Psoas muscle (tissue), 7 donors: ENCODE measurements at regions not wholly inside any gene's neighbourhood (a gene's known extent, or its start where the extent isn't known, plus 50 kb on each side); places are given as distances from the start of the nearest gene placed in this dataset.
"Not testable (repeated sequence)": the region's sequence is repeated elsewhere in the genome, so short reads cannot be mapped to it uniquely, and the experiment has no call there.

Source experiments
- ATAC-seq, 4 donors: fragments of 200-7000 bp; cut with Tn5 transposase; one replicate each; pipeline ENCODE4 v1.9.1; 2020; ENCODE audit warnings: moderate library complexity in 3 of 4, mild to moderate bottlenecking in 2 of 4
- DNase-seq, 2 donors: peaks; one replicate each; pipeline ENCODE4 v3.0.0-alpha.2; 2020
- H3K27ac ChIP-seq: fragments of 200-600 bp; one replicate; pipeline ENCODE4 v1.8.0; 2022
- H3K27me3 ChIP-seq, 3 donors: fragments of 200-600 bp in 1 of 3; one replicate each; pipeline versions ENCODE4 v1.6.1 to v1.8.0; 2013 to 2022; ENCODE audit warnings: low read length in 2 of 3, mild to moderate bottlenecking in 2 of 3, moderate library complexity in 1 of 3; ENCODE audit not compliant: insufficient read depth in 3 of 3
- H3K36me3 ChIP-seq, 2 donors: fragments of 200-600 bp in 1 of 2; one replicate each; pipeline versions ENCODE4 v1.6.1 to v1.8.0; 2013 to 2022; ENCODE audit warnings: low read depth in 1 of 2, mild to moderate bottlenecking in 1 of 2, moderate library complexity in 1 of 2; ENCODE audit not compliant: insufficient read depth in 1 of 2
- H3K4me1 ChIP-seq: fragments of 200-600 bp; one replicate; pipeline ENCODE4 v1.8.0; 2022
- H3K4me3 ChIP-seq: fragments of 200-600 bp; one replicate; pipeline ENCODE4 v1.8.0; 2022; ENCODE audit warnings: mild to moderate bottlenecking
- H3K9me3 ChIP-seq: fragments of 200-600 bp; one replicate; pipeline ENCODE4 v1.8.0; 2022
- WGBS, 3 donors: extraction: QIAGEN DNeasy Blood & Tissue Kit; methylation state at CpG; one replicate each; pipeline versions ENCODE4 v1.1.6 to v1.1.7; 2013; 5-methylcytosine and 5-hydroxymethylcytosine counted together
- intact Hi-C, 2 donors: fragments of 100-400 bp; cut with DNase I; formaldehyde crosslinking; loops; one replicate each; pipeline versions ENCODE4 v1.11.0 to v1.14.2; 2022
- TF ChIP-seq, protein P1 (sequence below): fragments of 200-600 bp; IDR thresholded peaks from one replicate; pipeline ENCODE4 v1.8.0; 2022; ENCODE audit warnings: antibody characterized with exemption
- donor health status: healthy with polysubstance abuse.
- donor health status: DM: no; HTN: no; CAD: no; lungs with moderate emphysema.
- donor health status: Bipolar disorder and iron deficiency.
- donor health status: healthy.
- donor health status: DM: yes; HTN: yes; CAD: no.
- donor health status: DM: no; HTN: no; CAD: no.
- donor health status: DM: yes; HTN: yes; CAD: no.

DNA sequence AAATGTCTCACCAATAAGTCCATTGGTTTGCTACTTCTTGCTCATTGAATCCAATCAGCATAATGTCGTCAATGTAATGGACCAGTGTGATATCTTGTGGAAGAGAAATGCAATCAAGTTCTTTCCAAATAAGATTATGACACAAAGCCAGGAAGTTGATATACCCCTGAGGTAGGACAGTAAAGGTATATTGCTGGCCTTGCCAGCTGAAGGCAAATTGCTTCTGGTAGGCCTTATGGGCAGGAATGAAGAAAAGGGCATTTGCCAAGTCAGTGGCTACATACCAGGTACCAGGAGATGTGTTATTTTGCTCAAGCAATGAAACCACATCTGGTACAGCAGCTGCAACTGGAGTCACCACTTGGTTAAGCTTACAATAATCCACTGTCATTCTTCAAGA, 276.1 kb downstream of the C12orf75 start:
- not testable (repeated sequence) for H3K36me3 ChIP-seq, H3K4me3 ChIP-seq, H3K27ac ChIP-seq, H3K9me3 ChIP-seq, H3K4me1 ChIP-seq, ATAC-seq, DNase-seq, H3K27me3 ChIP-seq
- WGBS, 3 donors: 92 to 100% (median 94%) methylated on average over 1 of the region's 1 CpG
- intact Hi-C loops: loop anchor here in 1 of 2 donors (1.0 kb wide), 1 partner anchor 9 kb away; no protein-coding TSS in a partner anchor

DNA sequence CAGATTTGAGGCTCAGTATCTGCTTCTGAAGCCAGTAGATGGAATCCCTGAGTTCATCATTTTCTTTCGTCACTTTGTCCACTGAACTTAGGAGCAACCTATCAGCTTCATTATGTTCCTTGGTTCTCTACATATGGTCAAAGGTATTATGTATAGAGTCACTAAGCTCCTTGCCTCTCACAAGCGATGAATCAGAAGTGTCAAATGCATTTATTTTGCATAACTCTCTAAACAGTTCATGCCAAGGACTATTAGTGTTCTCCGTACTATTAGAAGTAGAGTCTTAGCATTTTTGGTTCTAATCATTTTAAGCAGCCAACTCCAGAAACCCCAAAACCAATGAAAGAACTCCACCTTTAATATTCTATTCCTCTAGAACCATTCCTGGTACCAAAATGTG, 278.5 kb downstream of the C12orf75 start:
- H3K4me1 ChIP-seq, H3K9me3 ChIP-seq, H3K27ac ChIP-seq, H3K4me3 ChIP-seq, intact Hi-C loops, H3K36me3 ChIP-seq, H3K27me3 ChIP-seq, ATAC-seq, DNase-seq: not testable (repeated sequence)
- WGBS, 3 donors: 88 to 94% (median 91%) methylated on average over 3 of the region's 3 CpGs

DNA sequence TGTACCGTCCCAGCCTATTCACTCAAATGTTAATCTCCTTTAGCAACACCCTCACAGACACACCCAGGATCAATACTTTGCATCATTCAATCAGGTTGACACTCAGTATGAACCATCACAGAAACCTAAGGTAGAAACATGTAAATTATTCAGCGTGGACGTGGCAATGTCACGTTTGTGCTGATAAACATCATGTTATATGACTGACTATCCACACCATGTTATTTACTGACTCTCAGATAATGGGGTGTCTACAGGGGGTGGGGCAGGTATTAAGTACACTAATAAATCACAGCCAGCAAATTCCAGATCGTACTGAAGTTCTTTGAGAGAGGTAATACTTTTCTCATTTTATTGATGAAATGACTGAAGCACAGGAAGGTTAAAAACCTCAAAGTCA, 280.0 kb downstream of the C12orf75 start:
- ATAC-seq (no peak), DNase-seq (no peak)
- H3K4me1 ChIP-seq: no peaks in the 10 kb centered on the region
- intact Hi-C loops: no loop called here
- H3K27me3 ChIP-seq: no peaks in the 10 kb centered on the region
- no peaks in the 10 kb centered on the region for H3K9me3 ChIP-seq
- 87 to 94% (median 87%) methylated on average over 5 of the region's 5 CpGs for WGBS, 3 donors
- H3K4me3 ChIP-seq: no peak overlapping the region
- H3K27ac ChIP-seq: no peak overlapping the region
- no peaks in the 10 kb centered on the region for H3K36me3 ChIP-seq
- TF ChIP-seq, protein P1, sequence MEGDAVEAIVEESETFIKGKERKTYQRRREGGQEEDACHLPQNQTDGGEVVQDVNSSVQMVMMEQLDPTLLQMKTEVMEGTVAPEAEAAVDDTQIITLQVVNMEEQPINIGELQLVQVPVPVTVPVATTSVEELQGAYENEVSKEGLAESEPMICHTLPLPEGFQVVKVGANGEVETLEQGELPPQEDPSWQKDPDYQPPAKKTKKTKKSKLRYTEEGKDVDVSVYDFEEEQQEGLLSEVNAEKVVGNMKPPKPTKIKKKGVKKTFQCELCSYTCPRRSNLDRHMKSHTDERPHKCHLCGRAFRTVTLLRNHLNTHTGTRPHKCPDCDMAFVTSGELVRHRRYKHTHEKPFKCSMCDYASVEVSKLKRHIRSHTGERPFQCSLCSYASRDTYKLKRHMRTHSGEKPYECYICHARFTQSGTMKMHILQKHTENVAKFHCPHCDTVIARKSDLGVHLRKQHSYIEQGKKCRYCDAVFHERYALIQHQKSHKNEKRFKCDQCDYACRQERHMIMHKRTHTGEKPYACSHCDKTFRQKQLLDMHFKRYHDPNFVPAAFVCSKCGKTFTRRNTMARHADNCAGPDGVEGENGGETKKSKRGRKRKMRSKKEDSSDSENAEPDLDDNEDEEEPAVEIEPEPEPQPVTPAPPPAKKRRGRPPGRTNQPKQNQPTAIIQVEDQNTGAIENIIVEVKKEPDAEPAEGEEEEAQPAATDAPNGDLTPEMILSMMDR: no peak

DNA sequence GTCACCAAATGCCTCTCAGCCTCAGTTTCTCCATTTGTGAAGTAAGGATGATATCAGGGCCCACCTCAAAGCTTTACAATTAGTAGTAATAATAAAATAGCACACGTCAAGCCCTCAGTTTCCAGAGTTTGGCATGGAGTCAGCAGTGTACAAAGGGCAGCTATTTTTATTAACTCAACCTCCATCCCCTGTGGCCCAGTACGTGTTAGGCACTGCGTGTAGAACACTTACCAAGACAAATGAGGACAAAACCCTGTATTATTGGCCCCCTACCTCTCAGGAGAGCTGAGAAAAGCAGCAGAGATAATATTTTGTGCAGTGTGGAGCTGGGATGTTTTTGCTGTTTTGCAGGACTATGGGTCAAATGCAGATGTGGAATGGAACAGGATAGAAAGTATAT, 280.8 kb downstream of the C12orf75 start:
- no peaks in the 10 kb centered on the region for H3K36me3 ChIP-seq
- no peaks in the 10 kb centered on the region for H3K27me3 ChIP-seq
- DNase-seq: no peak
- no peak overlapping the region for H3K27ac ChIP-seq
- H3K9me3 ChIP-seq: no peaks in the 10 kb centered on the region
- H3K4me1 ChIP-seq: no peaks in the 10 kb centered on the region
- H3K4me3 ChIP-seq: no peak overlapping the region
- ATAC-seq: no peak
- 19 to 43% (median 28%) methylated on average over 3 of the region's 3 CpGs for WGBS, 3 donors
- TF ChIP-seq, protein P1: no peak
- intact Hi-C loops: no loop called here

DNA sequence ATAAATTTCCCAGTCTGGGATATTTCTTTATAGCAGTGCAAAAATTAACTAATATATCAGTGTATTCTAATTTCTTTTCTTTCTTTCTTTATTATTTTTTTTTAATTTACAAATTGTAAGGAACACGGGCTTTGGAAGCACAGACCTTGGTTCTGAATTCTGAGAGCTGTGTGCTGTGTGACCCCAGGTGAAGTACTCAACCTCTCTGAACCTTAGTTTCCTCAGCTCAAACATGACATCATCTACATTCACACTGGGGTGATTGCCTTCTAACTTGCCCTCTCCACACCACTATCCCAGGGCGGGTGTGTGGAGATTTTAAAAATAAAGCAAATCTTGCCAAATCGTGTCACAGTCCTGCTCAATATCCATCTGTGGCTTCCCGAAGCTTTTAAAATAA, 282.8 kb downstream of the C12orf75 start:
- no peak overlapping the region for H3K27ac ChIP-seq
- 73 to 80% (median 80%) methylated on average over 4 of the region's 4 CpGs for WGBS, 3 donors
- no peak overlapping the region for H3K4me3 ChIP-seq
- TF ChIP-seq, protein P1: no peak
- H3K4me1 ChIP-seq: no peaks in the 10 kb centered on the region
- DNase-seq (no peak), ATAC-seq (no peak)
- no peaks in the 10 kb centered on the region for H3K27me3 ChIP-seq
- H3K36me3 ChIP-seq: no peaks in the 10 kb centered on the region
- intact Hi-C loops: no loop called here
- H3K9me3 ChIP-seq: no peaks in the 10 kb centered on the region

DNA sequence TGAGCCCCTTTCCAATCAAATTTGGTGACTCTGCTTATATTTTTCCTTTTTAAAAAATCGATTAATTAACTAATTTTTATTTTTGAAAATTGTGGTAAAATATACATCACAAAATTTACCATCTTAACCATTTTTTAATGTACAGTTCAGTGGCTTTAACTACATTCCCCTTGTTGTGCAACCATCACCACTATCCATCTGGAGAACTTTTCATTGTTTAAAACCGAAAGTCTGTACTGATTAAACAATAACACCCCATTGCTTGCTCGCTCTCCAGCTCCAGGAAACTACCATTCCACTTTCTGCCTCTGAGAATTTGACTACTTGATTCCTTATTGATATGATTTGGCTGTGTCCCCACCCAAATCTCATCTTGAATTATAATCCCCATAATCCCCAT, 283.4 kb downstream of the C12orf75 start:
- 79 to 87% (median 83%) methylated on average over 3 of the region's 3 CpGs for WGBS, 3 donors
- Histone ChIP-seq H3K4me3 (no peak overlapping the region), H3K27ac (no peak overlapping the region), H3K36me3 (no peaks in the 10 kb centered on the region), H3K4me1 (no peaks in the 10 kb centered on the region), H3K9me3 (no peaks in the 10 kb centered on the region), H3K27me3 (no peaks in the 10 kb centered on the region)
- TF ChIP-seq, protein P1: no peak
- no peak for DNase-seq
- intact Hi-C loops: no loop called here
- no peak for ATAC-seq
